Panc1 (cell line): ENCODE measurements at regions not wholly inside any gene's neighbourhood (a gene's known extent, or its start where the extent isn't known, plus 50 kb on each side); places are given as distances from the start of the nearest gene placed in this dataset.

Experiments
- ATAC-seq: fragments of 200-7000 bp; cut with Tn5 transposase; 2 replicates; pipeline ENCODE4 v1.9.1; 2020; ENCODE audit warnings: mild to moderate bottlenecking, moderate library complexity
- BruUV-seq: library from RNA; stranded (reverse); fragments of 400-500 nt; replicated peaks from 2 replicates; lab custom pipeline; 2021; lab: Mats Ljungman, UMichigan
- CTCF ChIA-PET: fragments of 300-600 bp; sonication (Branson Sonifier 250); formaldehyde crosslinking; loops from one replicate; lab custom pipeline; 2022; ENCODE audit warnings: antibody characterized with exemption; lab: Charles Lee
- POLR2A ChIA-PET: fragments of 300-600 bp; sonication (Branson Sonifier 250); formaldehyde crosslinking; loops from one replicate; lab custom pipeline; 2022; ENCODE audit warnings: antibody characterized with exemption; lab: Charles Lee
- DNase-seq: peaks from one replicate; pipeline ENCODE4 v3.0.0-alpha.2; 2010; ENCODE audit warnings: low read depth, low spot score
- H3K27ac ChIP-seq: 2 replicates; pipeline ENCODE4 v1.5.1; 2011; ENCODE audit warnings: mild to moderate bottlenecking, low read length, inconsistent platforms
- H3K27me3 ChIP-seq: fragments of 200-500 bp; sonication (Bioruptor generic); 2 replicates; pipeline ENCODE4 v1.6.0; 2014; ENCODE audit warnings: low read length, inconsistent platforms; ENCODE audit not compliant: control insufficient read depth, insufficient read depth
- H3K36me3 ChIP-seq: fragments of 200-500 bp; sonication (Bioruptor generic); 2 replicates; pipeline ENCODE4 v1.5.1; 2014; ENCODE audit warnings: inconsistent platforms, mild to moderate bottlenecking, low read length, moderate library complexity; ENCODE audit not compliant: control insufficient read depth, insufficient read depth
- H3K4me1 ChIP-seq: 2 replicates; pipeline ENCODE4 v1.5.1; 2011; ENCODE audit warnings: inconsistent platforms, mild to moderate bottlenecking, low read length, moderate library complexity; ENCODE audit not compliant: control insufficient read depth, insufficient read depth
- H3K4me3 ChIP-seq, 2 experiments: 2 replicates each; pipeline ENCODE4 v1.5.1; 2011 to 2012; ENCODE audit warnings: low read depth in 2 of 2, low read length in 2 of 2, mild to moderate bottlenecking in 2 of 2, inconsistent platforms in 1 of 2, moderate library complexity in 1 of 2
- H3K9me3 ChIP-seq: fragments of 200-500 bp; sonication (Bioruptor generic); 2 replicates; pipeline ENCODE4 v1.5.1; 2014; ENCODE audit warnings: low read depth, mild to moderate bottlenecking, inconsistent platforms, low read length, moderate library complexity; ENCODE audit not compliant: control insufficient read depth, insufficient read depth
- CTCF ChIP-seq: fragments of 450-650 bp; IDR thresholded peaks from 2 replicates; pipeline ENCODE4 v1.5.1; 2017; ENCODE audit warnings: mild to moderate bottlenecking
- POLR2AphosphoS5 ChIP-seq: IDR thresholded peaks from 2 replicates; pipeline ENCODE4 v1.6.1; 2012; ENCODE audit warnings: mild to moderate bottlenecking, low read depth, low read length, moderate library complexity
- REST ChIP-seq, 2 experiments: IDR thresholded peaks; 2 replicates each; pipeline ENCODE4 v1.6.1; 2011 to 2012; ENCODE audit warnings: low read depth in 2 of 2, control low read depth in 1 of 2, low read length in 1 of 2, mild to moderate bottlenecking in 1 of 2, moderate library complexity in 1 of 2; ENCODE audit not compliant: insufficient read depth in 1 of 2
- SIN3A ChIP-seq: IDR thresholded peaks from 2 replicates; pipeline ENCODE4 v1.6.1; 2012; ENCODE audit warnings: low read depth, mild to moderate bottlenecking, low read length, moderate library complexity, borderline replicate concordance; ENCODE audit not compliant: insufficient read depth
- TCF7L2 ChIP-seq: IDR thresholded peaks from 2 replicates; pipeline ENCODE4 v1.6.1; 2011; ENCODE audit warnings: mild to moderate bottlenecking, low read depth, low read length, inconsistent platforms
- in situ Hi-C: cut with HindIII; loops from 2 replicates; pipeline ENCODE4 v1.10.0; 2016; ENCODE audit warnings: low sequenced_read_pairs, low pct_unique_long_range_greater_than_20kb
- intact Hi-C: fragments of 100-400 bp; cut with micrococcal nuclease; formaldehyde crosslinking; loops from one replicate; pipeline ENCODE4 v1.10.0; 2022; ENCODE audit not compliant: unreplicated experiment

GRCh38 chr5:44974813-44975212 is 166.1 kb downstream of the MRPS30 start:
- H3K27me3 ChIP-seq: no peaks in the 10 kb centered on the region
- no peaks in the 10 kb centered on the region for H3K36me3 ChIP-seq
- CTCF ChIA-PET: no interaction called here
- H3K9me3 ChIP-seq: peaks cover 3% of the 10 kb centered on the region; the same call in 1 of the 2 replicates
- in situ Hi-C loops: no loop called here
- no peak overlapping the region for H3K27ac ChIP-seq
- intact Hi-C loops: no loop called here
- DNase-seq (no peak), ATAC-seq (no peak)
- no peak for TF ChIP-seq CTCF
- no peak for TF ChIP-seq POLR2AphosphoS5
- no peak for TF ChIP-seq REST (IDR thresholded peaks at IDR 0.05; ENCODE audit: insufficient read depth in 1 of 2, low read depth in 2 of 2, low read length in 1 of 2)
- no peak for TF ChIP-seq SIN3A
- no peak for TF ChIP-seq TCF7L2
- no peak overlapping the region for H3K4me3 ChIP-seq
- POLR2A ChIA-PET: no interaction called here
- BruUV-seq: no TSS peak
- no peaks in the 10 kb centered on the region for H3K4me1 ChIP-seq

- H3K4me3 ChIP-seq: no peak overlapping the region
- DNase-seq (no peak), ATAC-seq (no peak)
- intact Hi-C loops: no loop called here
- in situ Hi-C loops: no loop called here
- no peak for TF ChIP-seq TCF7L2
- no peak for TF ChIP-seq POLR2AphosphoS5
- TF ChIP-seq CTCF: no peak
- TF ChIP-seq REST (IDR thresholded peaks at IDR 0.05; ENCODE audit: insufficient read depth in 1 of 2, low read depth in 2 of 2, low read length in 1 of 2): no peak
- TF ChIP-seq SIN3A: no peak
- CTCF ChIA-PET: no interaction called here
- H3K27me3 ChIP-seq: no peaks in the 10 kb centered on the region
- no peaks in the 10 kb centered on the region for H3K4me1 ChIP-seq
- POLR2A ChIA-PET: no interaction called here
- H3K27ac ChIP-seq: no peak overlapping the region
- H3K9me3 ChIP-seq: no peaks in the 10 kb centered on the region
- no TSS peak for BruUV-seq
- no peaks in the 10 kb centered on the region for H3K36me3 ChIP-seq
Measured at GRCh38 chr5:44981708-44982107, 173.0 kb downstream of the MRPS30 start.
